Central memory CD4-positive, alpha-beta T cell (primary cell): ENCODE measurements at regions not wholly inside any gene's neighbourhood (a gene's known extent, or its start where the extent isn't known, plus 50 kb on each side); places are given as distances from the start of the nearest gene placed in this dataset.

Experiments
- DNase-seq: peaks from one replicate; pipeline ENCODE4 v3.0.0; 2022

DNA sequence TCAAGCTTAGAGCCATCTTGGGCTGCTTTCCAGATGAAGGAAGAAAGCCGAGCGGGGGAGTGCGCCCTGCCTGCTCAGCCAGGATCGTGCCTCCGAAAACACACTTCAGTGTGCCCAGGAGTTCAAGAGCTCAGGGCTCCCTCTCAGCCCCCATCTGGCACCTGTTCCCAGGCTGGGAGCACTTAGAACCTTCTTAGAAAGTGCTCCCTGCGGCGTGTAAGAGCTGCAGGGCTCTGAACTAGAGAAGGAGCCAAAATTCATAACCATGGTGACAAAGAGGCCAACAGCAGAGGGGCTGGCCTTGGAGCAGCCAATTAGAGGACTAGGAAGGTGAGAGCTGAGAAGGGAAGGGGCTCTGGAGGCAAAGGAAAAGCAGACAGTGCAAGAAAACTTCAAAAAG is 59.0 kb upstream of the TNRC6C start:
- DNase-seq, result no peak

DNA sequence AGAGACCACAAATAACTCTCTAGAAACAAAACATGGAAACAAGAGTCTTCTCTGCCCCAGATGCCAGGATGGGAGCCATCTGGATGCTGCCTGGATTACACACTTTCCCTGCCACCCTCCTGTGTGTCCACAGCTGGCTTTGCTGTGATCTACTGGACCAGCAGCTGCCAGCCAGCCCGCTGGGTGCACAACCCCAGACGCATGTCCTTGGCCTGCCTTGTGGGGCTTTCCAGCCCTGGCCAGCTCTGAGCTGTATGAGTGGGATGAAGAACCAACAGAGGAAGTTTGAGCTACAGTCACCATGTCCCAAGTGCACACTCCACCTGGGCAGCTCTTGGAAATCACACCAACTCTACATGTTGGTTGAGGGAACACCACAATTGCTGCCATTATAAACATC is 57.0 kb upstream of the TNRC6C start:
- no peak for DNase-seq

DNA sequence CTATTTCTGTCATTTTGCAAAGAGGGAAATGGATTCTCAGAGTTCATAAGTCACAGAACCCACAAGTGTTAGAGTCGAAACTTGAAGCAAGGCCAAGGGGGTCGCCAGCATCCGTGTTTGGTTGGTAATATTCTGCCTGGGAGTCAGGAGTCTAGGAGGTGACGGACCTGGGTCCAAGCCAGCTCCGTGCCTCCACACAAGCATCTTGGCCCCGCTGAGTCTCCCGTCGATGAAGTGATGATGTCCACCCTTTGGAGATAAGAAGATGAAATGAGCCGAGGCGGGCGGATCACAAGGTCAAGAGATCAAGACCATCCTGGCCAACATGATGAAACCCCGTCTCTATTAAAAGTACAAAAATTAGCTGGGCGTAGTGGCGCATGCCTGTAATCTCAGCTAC is 53.2 kb upstream of the TNRC6C start:
- DNase-seq, result no peak

DNA sequence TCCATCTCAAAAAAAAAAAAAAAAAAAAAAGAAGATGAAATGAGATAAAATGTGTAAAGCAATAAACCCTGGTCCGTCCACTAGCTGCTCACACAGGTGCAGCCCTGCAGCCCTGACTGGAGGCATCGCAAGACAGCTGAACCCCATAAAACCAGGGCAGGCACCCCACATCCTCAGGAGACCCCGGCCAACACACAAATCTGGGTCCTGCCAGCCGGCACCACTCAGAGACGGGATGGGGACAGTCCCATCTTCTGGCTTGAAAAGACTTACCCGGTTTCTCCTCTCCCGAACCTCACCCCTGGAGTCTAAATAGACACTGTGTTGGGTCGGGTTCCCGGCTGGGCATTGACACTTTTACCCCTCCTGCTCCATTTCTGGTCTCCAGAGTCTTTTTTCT is 52.7 kb upstream of the TNRC6C start:
- no peak for DNase-seq

DNA sequence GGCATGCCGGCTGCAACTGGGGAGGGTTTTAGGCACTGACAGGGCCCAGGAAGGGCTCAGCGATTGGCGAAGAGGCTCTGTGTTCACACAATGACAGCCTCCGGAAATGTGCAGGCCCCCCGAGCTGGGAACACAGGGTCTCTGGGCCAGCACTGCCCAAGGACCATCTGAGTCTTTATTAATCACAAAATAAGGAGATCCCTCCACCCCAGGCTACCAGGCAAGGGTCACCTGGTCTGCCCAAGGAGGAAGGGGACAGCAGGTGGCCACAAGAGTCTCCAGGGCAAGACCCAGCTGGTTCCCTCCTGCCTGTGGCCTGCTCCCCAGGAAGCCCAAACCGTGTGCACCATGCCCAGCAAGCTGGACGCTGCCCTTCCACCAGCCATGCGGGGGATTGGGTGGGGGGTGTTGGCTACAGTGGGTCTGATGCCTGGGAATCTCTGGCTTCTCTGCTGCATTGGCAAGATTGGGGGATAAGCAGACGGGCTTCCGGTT is 52.1 kb upstream of the TNRC6C start:
- DNase-seq, result no peak

DNA sequence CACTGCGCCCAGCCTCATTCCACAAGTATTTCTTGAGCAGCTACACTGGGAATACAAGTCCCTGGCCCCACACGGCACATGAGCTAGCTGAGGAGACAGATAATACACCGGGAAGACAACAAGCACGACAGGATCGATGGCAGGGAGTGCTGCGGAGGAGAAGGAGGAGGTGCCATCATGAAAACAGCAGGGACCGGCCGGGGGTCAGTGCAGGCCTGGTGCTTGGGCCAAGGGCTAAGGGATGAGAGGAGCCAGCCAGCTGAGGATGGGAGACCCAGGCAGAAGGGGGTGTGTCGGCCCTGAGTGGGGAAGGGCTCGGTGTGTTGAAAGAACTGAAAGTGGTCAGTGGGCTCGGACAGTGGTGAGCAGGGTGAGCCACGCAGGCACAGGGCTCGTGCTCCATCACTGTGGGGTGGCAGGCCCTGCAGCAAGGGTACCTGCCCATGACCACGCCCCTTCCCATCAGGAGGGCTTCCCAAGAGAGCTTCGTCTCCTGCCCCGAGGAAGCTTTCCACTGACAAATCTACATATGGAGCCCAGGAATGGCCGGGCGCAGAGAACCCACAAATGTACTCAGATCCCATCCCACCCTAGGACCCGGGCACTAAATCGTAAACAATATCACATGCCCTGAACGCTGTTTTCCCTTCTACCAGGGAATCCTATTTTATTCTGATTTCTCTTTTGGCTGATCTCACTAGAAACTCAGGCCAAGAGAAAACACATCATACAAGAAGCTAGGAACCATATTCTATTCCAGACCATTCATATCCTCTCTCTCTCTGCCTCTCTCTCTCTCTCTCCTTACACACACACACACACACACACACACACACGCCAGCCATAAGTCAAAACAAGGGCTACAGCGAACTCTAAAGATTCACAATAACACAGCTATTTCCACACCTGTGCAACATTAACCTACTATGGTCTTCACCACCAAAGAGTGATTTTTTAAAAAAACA is 50.7 kb upstream of the TNRC6C start:
- no peak for DNase-seq

DNA sequence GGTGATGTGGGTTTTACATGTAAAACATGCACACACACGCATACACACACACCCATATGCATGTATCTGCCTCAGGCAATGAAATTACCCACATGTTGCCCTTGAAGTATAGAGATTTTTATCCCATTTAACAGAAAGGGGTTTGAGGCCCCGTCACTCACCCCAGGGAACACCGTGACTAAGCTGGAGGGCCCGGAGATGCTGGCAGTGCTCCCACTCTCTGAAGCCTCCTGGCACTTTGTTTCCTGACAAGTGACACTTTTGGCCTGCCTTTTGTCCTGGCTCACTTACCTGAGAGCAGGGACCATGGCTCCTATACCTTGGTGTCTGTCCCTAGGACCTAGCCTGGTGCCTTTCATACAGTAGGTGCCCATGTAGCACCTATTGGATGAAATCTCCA is 50.0 kb upstream of the TNRC6C start:
- DNase-seq, result no peak
